HUDEP-2 (cell line): ENCODE measurements at regions not wholly inside any gene's neighbourhood (a gene's known extent, or its start where the extent isn't known, plus 50 kb on each side); places are given as distances from the start of the nearest gene placed in this dataset.

Experiments used
- DNase-seq, 76 experiments: peaks; one replicate each; lab custom pipeline; 2025; ENCODE audit not compliant: unreplicated experiment in 76 of 76; lab: John Stamatoyannopoulos, UW

DNA sequence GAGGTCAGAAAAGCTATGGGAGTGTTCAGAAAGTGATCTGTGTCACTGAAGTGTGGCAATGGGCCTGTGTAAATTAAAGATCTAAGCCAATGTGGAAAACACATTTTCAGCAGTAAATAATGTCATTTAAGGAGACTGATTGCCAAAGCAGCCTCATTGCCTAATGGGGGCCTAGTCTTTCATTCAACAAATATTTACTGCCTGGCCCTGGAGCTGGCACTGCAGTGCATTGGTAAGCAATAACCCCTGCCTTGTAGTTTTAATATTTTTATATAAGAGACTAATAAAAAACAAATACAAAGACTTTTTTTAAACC lies 326.6 kb downstream of the BTG1 start:
- no peak for DNase-seq

DNA sequence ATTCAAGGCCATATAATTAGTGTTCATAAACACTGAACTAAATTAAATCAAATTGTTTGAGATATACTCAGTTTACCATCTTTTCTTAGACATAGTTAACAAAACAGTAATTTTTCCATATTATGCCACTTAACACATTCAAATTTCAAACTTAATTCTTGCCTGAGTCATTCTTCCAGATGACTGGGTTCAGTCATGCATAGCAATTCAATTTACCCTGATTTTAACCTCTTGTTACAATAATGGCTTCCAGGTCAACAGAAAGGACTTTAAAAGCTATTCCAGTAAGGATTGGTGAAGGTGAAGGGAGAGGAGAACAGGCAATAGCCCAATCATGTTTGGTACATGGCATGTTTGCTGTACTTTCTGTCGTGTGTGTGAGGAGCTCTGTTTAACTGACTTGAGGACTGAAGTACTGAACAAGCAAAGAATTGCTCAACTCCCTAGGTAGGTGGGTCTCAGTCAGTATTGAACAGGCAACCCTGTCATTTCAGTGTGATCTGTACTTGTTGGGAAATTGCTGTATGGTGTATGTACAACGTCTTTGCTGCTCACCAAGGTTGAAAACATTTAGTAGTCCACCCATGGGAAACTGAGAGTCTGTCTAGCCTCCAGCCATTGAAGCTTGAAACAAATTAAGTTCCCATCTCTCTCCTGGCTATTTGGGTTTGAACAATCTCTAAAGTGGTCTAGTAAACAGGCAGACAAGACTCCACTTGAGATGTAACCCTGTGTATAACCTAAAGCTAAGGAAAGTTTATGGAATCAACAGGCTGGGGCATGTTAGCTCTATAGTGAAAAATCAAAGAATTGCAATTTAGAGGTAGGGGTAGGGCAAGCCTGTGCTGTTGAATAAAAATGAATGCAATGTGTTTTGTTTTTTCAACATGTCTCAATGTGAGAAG lies 327.2 kb downstream of the BTG1 start:
- DNase-seq = no peak

DNA sequence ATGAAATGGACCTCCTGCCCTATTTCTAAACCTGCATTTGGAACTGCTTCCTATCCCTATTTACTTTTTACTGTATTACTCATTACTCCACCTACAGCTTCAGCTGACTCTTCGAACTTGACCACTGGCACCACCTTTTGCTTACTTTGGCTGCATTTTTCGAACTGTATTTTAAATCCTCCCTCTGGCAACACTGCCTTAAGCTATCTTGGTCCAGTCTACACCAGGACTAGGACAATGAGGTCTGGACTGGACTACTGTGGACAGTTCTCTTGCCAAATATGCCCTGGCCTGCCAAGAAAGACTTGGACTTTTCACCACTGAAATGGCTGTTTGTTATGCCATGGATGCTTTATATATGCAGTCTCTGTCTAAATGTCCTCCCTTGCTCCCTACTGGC lies 328.1 kb downstream of the BTG1 start:
- no peak for DNase-seq

DNA sequence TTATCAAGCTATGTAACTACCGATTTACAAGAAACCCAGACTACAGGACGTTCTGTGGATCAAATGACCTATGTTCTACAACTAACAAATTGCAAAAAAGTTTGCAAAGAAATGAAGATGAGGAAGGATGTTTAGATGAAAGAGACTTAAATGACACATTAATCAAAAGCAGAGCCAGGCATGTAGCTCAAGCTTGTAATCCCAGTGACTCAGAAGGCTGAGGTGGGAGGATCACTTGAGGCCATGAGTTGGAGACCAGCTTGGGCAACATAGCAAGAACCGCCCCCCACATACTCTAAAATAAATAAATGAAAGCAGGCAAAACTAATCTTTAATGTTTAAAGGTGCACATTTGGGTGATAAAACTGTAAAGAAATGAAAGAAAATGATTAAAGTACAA lies 331.9 kb downstream of the BTG1 start:
- DNase-seq = no peak

DNA sequence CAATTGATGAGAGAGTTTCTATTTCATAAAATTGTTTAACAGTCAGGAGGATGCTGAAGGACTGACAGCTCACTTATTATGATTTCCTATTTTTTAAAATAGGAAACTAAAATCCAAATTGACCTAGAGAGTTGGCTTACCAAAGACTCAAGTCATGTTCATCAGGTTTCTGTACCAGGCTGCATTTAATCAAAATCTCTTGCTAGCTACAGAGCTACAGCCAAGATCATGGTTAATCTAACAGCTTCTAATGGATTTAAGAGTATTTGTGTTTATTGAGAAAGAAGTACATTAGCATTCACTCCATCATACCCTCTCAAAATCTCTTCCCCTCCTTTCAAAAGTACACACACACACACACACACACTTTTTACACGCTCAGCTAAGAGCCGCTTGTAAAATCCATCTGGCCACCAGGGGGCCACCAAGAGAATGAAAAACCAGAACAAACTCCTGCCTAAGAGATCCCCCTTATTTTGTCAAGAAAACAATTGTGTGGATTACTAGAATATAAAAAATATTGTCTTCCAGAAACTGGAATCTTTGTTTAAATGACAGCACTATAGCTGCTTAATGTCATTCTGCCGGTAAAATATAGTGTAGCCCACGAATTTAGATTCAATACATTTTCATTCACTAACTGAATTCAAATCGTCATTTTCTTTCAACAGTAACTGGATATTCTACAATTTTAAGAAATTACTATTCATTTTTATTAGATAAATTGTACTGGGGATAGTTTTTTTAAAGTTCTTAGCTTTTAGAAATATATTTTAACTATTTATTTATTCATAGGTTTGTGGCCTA lies 334.0 kb downstream of the BTG1 start:
- DNase-seq = peak in 43 of 76 experiments; percentile 0 to 48 (median 13)

DNA sequence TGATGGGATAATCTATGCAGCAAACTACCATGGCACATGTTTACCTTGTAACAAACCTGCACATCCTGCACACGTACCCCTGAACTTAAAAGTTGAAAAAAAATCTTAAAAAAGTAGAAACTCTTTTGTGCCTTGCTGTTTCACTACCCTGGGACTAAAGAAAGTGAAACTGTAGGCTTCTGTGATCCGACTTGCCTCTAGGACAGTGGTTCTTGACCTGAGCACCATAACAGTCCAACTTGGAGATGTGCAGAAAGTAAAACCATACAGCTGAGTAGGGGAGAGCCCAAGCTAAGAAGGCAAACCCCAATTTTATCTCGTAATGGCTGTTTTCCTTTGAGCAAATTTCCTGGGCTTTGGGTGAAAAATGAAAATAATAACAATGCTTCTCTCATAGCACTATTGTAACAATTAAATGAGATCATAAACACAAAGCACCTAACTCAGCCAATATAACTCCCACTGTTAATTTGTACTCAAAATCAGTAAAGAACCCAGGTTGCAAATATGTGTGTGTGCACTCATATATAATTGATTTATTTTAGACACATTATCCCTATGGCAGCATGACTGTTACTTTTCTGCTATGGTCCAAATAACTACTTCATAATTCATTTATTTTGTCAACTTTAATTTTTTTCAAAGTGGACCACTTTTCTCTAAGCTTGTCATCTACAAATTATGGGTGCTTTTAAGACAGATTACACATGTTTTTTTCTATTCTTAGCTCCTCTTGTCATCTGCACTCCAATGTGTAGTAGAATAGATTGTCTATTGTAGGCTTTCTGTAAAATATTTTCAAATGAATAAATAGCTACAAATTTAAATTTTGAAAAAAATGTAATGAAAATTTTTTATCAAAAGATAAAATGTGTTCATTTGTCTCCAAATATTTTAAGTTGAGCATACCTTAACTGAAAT lies 334.9 kb downstream of the BTG1 start:
- DNase-seq = no peak

DNA sequence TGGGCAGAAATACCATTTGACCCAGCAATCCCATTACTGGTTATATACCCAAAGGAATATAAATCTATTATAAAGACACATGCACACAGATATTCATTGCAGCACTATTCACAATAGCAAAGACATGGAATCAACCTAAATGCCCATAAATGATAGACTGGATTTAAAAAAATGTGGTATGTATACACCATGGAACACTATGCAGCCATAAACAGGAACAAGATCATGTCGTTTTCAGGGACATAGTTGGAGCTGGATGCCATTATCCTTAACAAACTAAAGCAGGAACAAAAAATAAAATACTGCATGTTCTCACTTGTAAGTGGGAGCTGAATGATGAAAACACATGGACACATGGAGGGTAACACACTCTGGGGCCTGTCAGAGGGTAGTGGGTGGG lies 335.6 kb downstream of the BTG1 start:
- DNase-seq = no peak

DNA sequence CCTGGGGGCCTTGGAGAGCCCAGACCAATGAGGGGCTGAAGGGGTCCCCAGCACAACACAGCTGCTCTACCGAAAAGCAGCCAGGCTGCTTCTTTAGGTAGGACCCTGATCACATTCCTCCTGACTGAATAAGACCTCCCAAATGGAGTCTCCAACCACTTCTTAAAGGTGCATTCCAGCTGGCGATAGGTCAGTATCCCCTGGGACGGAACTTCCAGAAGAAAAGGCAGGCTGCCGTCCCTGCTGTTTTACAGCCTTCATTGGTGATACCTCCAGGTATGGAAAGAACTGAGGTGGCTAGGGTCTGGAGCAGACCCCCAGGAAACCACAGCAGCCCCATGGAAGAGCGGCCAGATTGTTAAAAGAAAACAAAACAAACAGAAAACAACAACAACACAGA lies 340.6 kb downstream of the BTG1 start:
- no peak for DNase-seq

DNA sequence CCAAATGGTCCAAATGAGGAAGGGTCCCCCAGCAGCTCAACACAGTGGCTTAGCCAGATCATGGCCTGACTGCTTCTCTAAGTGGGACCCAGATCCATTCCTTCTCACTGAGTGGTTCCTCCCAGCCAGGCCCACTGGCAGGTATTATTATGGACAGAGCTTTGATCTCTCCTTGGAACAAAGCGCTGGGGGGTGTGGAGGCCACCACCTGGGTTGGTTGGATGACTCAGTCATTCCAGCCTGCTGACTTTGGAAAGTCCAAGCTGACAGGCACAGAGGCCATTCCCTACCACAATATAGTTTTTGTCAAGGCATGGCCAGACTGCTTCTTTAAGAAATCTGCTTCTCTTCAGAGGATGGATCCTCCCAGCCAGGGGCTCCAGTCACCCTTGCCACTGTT lies 341.1 kb downstream of the BTG1 start:
- no peak for DNase-seq

DNA sequence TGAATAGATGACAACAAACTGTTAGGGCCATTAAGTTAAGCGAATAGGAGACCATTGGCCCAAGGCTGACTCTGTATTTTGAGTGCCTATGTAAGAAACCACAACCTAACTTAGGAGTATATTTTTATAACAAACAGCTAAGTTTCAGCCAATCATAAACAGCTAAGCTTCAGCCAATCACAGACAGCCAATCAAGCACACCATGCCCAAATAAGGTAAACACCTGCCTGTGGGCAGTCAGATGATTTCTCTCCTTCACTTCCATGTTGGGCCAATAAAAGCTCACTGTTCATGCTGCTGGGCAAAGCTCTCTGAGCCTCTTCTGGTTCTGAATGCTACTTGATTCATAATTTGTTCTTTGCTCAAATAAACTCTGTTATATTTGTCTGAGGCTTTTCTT lies 344.6 kb downstream of the BTG1 start:
- no peak for DNase-seq

DNA sequence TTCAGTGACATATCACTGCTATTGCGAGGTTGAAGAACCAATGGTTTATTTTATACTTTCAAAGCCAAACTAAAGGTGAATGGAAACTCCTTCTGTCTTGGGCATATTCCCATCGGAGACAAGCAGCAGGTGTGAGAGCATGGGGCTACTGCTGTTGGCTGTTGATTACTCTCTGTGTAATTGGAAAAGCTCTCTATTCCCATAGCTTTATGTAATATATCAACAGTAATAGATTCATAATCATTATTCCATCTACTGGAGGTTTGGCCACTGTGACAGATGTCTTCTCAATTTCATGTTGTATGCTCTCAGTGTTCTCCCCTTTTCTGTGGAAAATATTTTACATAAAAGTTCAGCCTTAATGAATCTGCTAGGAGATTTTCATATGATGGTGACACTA lies 352.0 kb downstream of the BTG1 start:
- DNase-seq = no peak

DNA sequence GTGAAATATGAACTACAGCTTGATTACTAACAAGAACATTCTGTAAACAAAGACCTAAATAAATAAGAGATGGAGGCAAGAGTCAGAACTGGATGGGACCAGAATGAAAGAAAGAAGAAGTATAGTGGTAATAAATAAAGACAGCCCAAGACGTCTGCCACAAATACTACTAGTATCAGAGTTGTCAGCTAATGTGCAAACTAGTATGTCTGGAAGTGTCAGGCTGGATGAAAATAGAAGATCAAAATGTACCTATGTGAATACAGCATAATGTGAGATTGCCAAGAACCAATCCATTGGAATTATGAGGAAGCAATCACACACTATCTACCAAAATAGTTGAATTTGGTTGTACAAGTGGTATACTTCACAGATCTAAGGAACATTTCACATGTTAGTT lies 353.0 kb downstream of the BTG1 start:
- no peak for DNase-seq

DNA sequence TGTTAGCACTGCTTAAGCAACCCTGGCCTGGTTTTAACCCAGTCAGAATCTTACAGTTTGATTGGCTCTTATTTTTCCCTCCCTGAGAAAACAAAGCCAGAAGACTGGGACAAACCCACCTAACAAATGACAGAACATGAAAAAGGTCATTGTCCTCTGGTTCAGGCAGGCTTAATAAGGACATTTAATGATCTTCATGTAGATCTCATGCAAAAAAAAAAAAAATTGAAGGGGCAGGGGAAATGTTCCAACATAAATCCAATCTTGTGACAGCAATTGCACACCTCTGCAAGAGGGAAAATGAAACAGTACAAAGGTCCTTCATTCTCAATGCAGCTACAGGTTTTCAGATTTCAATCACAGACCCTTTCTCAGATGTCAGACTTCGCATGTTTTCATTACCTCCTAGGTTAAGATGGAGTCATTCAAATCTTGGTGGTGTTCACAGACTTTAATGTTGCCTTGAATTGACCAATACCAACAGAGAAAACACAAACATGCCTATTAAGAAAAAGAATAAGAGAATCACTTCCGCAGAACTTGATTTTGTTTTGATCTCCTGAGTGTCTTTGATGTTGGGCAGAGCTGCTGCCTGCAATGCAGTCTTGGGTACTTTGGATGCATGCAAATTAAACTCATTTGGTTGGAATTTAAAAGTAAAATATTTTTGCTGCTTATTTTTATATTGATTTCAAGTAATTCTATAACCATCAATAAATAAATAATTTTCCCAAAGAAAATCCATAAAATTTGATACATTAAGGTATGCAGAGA lies 359.0 kb downstream of the BTG1 start:
- DNase-seq = no peak

DNA sequence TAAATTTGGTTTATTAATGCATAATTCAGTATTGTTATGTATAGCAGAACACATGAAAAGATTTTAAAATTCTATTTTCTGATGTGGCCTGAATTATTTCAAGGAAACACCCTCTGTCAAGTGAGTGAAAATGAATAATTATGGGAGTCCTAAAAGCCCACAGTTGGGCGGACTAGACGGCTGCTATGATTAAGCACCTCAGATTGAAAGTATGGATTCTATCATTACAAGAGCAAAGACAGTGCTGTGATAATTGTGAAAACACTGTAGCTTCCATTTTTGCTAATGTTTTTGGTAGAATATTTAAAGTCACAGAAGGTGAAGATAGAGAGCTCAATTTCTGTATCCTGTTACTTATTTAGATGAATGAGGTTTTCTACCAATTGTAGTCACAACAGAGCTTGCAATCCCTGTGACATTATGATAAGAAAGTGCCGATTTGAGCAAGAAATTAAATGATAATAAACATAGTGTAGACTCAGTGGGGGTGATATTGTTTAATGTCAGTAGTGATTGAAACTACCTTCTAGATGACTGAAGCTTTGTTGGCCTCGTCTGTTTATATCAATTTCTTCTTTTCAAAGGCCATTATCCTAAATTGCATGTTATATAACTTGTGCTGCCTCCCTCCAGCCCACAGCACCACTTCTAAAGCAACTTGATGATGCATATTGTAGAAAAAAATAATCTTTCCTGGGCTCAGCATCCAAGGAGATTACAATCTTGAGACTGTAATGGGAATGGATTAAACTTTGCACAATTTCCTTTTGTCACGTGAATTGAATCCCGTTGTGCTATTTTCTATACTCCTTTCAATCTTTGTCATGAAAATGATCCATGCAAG lies 359.8 kb downstream of the BTG1 start:
- no peak for DNase-seq

DNA sequence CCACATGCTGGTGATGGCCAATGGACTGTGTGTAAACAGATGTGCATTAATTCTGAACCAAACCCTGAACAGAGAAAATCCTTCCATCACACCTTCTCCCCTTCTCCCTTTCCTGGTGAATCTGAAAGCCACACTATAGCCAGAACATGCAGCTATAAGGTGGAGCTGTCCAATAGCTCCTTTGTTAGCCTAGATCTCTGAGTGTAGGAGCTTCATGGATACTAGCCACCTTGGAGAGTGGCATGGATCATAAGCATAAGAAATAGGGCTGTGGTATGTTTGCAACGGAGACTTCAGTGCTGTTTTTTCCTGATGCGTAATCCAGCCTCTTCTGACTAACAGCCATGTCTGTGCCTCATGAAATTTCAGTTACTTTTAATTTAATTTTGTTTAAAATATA lies 364.5 kb downstream of the BTG1 start:
- no peak for DNase-seq

DNA sequence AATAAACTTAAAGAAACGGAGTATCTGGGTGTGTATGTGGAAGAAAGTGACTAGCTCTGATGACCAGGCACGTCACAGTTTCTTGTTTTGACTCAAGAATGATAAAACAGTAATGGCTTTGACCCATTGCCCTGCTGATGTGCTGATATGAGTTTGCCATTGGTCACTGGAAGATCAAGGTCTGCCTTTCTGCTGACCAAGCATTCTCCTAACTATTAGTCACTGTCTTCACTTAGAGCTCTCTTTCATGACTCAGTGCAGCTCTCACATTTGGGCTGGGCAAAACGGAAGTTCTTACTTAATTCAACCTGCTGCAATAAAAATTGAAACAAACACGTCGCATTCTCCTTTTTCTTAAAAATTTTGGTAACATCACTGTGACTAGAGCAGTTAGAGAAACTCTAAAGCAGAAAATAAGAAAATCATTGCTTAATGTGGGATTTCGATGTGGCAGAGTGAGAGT lies 366.7 kb downstream of the BTG1 start:
- DNase-seq = peak in 4 of 76 experiments; percentile 3 to 45 (median 25)

DNA sequence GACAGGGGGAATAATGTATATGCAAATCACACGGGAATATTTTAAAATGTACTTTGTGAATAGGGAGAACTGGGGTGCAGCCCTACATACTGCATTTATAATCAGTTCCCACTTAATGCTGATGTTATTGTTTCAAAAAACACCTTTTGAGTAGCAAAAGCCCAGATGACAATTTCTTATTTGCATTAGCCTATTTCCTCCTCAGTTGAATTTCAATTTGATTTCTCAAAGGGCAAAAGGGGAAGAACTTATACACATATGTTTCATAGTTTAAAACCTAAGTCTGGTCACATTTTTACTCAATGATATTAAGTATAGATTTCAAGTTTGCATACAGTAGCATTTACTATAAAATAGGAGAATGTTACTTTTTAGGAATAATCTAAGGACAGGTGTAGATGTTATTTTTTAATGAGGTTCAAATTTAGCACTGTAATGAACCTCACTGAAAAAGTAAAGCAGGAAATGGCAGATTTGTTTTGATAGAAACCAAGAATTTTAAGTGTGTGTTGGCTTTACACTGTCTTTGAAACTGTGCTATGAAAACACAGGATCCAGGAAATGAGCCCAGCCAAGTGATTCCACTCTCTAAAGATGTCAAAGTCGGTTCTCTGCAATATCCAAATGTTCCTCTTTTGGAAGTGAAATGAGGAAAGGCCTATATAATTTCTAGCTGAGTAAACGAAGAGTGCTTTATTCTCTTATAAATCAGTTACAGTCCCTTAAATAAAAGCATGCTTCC lies 367.4 kb downstream of the BTG1 start:
- DNase-seq = no peak

DNA sequence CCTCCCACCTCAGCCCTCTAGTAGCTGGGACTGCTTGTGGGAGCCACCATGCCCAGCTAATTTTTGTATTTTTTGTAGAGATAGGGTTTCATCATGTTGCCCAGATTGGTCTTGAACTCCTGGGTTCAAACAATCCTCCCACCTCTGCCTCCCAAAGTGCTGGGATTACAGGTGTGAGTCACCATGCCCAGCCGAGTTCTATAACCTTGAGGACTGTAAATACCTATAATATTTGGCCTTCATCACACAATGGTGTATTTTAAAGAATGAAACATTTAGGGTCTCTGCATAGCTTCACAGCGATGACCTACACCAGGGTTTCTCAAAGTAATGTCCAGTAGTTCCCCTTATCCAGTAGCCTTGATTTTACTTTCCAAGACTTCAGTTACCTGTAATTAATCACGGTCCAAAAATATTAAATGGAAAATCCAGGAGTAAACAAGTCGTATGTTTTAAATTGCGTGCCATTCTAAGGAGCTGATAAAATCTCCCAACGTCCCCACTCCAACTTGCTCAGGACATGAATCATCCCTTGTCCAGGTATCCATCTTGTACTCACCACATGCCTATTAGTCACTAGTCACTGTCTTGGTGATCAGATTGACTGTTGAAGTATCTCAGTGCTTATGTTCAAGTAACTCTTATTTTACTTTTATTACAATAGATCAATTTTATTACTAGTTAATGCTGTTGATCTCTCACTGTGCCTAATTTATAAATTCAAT lies 368.2 kb downstream of the BTG1 start:
- DNase-seq = no peak
